OCI-LY3 (cell line): ENCODE measurements at regions not wholly inside any gene's neighbourhood (a gene's known extent, or its start where the extent isn't known, plus 50 kb on each side); places are given as distances from the start of the nearest gene placed in this dataset.

Source experiments
- CTCF ChIP-seq: fragments of 200-600, 300-600 bp; sonication (generic); IDR thresholded peaks from 2 replicates; pipeline ENCODE4 v1.5.1; 2014; ENCODE audit warnings: antibody characterized with exemption, low read length, low read depth
- EZH2phosphoT487 ChIP-seq: fragments of 200-600 bp; shearing (Covaris generic); IDR thresholded peaks from 2 replicates; pipeline ENCODE4 v1.6.1; 2018; ENCODE audit warnings: antibody characterized with exemption, mixed run types, low read depth

DNA sequence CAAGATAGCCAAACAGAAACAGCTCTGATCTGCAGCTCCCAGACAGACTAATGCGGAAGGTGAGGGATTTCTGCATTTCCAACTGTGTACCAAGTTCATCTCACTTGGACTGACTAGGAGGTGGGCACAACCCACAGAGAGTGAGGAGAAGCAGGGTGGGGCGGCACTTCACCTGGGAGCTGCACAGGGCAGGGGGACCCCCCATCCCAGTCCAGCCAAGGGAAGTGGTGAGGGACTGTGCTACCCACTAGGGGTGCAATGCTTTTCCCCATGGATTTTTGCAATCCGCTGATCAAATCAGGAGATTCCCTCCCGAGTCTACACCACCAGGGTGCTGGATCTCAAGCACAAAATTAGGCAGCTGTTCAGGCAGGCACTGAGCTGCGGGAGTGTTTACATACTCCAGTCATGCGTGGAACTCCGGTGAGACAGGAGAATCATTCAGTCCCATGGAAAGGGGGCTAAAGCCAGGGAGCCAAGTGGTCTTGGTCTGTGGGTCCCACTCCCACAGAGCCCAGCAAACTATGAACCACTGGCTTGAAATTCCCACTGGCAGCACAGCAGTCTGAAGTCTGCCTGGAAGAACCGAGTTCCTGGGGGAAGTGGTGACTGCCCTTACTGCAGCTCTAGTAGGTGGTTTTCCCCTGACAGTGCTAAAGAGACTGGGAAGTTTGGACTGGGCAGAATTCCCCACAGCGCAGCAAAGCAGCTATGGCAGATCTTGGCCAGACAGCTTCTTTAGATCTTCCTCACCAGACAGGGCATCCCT lies 85.1 kb upstream of the UFM1 start:
- TF ChIP-seq CTCF = no peak
- no peak for TF ChIP-seq EZH2phosphoT487
